IMR-90 (cell line): ENCODE measurements at regions not wholly inside any gene's neighbourhood (a gene's known extent, or its start where the extent isn't known, plus 50 kb on each side); places are given as distances from the start of the nearest gene placed in this dataset.

Experiments used
- ATAC-seq: fragments of 200-7000 bp; cut with Tn5 transposase; 2 replicates; pipeline ENCODE4 v1.9.1; 2020; ENCODE audit warnings: low read depth, mild to moderate bottlenecking, moderate library complexity
- BruUV-seq: library from RNA; stranded (reverse); fragments of 400-500 nt; replicated peaks from 2 replicates; lab custom pipeline; 2021; lab: Mats Ljungman, UMichigan
- CTCF ChIA-PET: fragments of 300-600 bp; formaldehyde crosslinking; extraction: SDS; loops from one replicate; lab custom pipeline; 2021; ENCODE audit warnings: antibody characterized with exemption; lab: Yijun Ruan, JAX
- POLR2A ChIA-PET: fragments of 300-600 bp; sonication (Branson Sonifier 250); formaldehyde crosslinking; loops from one replicate; lab custom pipeline; 2022; ENCODE audit warnings: antibody characterized with exemption; ENCODE audit not compliant: unreplicated experiment; lab: Charles Lee
- DNase-seq: peaks from one replicate; pipeline ENCODE4 v3.0.0; 2013
- H2AFZ ChIP-seq: replicated peaks from 2 replicates; pipeline ENCODE3; 2013; ENCODE audit warnings: low read length, mild to moderate bottlenecking; ENCODE audit not compliant: poor library complexity
- H2AK5ac ChIP-seq: 2 replicates; pipeline ENCODE4 v1.6.1; 2013; ENCODE audit warnings: low read depth, low read length, inconsistent platforms
- H2AK9ac ChIP-seq: replicated peaks from 2 replicates; pipeline ENCODE3; 2013; ENCODE audit warnings: mild to moderate bottlenecking, low read depth, low read length, moderate library complexity; ENCODE audit not compliant: poor library complexity
- H2BK120ac ChIP-seq: 2 replicates; pipeline ENCODE4 v1.6.1; 2013; ENCODE audit warnings: low read depth, low read length, inconsistent platforms
- H2BK15ac ChIP-seq: 3 replicates; pipeline ENCODE4 v1.6.1; 2013; ENCODE audit warnings: low read depth, low read length, inconsistent platforms
- H2BK20ac ChIP-seq: 2 replicates; pipeline ENCODE4 v1.6.1; 2013; ENCODE audit warnings: low read depth, mild to moderate bottlenecking, inconsistent platforms, low read length, moderate library complexity
- H2BK5ac ChIP-seq: 2 replicates; pipeline ENCODE4 v1.6.1; 2013; ENCODE audit warnings: mild to moderate bottlenecking, low read depth, low read length, inconsistent platforms; ENCODE audit not compliant: poor library complexity, severe bottlenecking
- H3K14ac ChIP-seq: replicated peaks from 2 replicates; pipeline ENCODE4 v1.6.1; 2013; ENCODE audit warnings: low read depth, low read length, inconsistent platforms
- H3K18ac ChIP-seq: 2 replicates; pipeline ENCODE4 v1.6.1; 2013; ENCODE audit warnings: low read depth, low read length, control low read depth
- H3K23ac ChIP-seq: 2 replicates; pipeline ENCODE4 v1.6.1; 2013; ENCODE audit warnings: low read depth, low read length, inconsistent platforms
- H3K27ac ChIP-seq: 2 replicates; pipeline ENCODE4 v1.5.1; 2013; ENCODE audit warnings: mild to moderate bottlenecking, control low read depth, low read length; ENCODE audit not compliant: insufficient read depth
- H3K27me3 ChIP-seq: 2 replicates; pipeline ENCODE4 v1.6.1; 2013; ENCODE audit warnings: low read length; ENCODE audit not compliant: control insufficient read depth, insufficient read depth
- H3K36me3 ChIP-seq: 2 replicates; pipeline ENCODE4 v1.6.1; 2013; ENCODE audit warnings: low read length, mixed read lengths; ENCODE audit not compliant: control insufficient read depth, insufficient read depth
- H3K4ac ChIP-seq: 2 replicates; pipeline ENCODE4 v1.6.1; 2013; ENCODE audit warnings: low read depth, low read length, inconsistent platforms
- H3K4me1 ChIP-seq: 2 replicates; pipeline ENCODE4 v1.6.1; 2013; ENCODE audit warnings: low read length, mixed read lengths; ENCODE audit not compliant: control insufficient read depth, insufficient read depth
- H3K4me2 ChIP-seq: 2 replicates; pipeline ENCODE4 v1.6.1; 2013; ENCODE audit warnings: low read depth, mild to moderate bottlenecking, control low read depth, low read length, moderate library complexity
- H3K4me3 ChIP-seq: 2 replicates; pipeline ENCODE4 v1.5.1; 2013; ENCODE audit warnings: low read depth, mild to moderate bottlenecking, control low read depth, low read length, moderate library complexity; ENCODE audit not compliant: insufficient read depth
- H3K56ac ChIP-seq: 2 replicates; pipeline ENCODE4 v1.6.1; 2013; ENCODE audit warnings: low read length, inconsistent platforms; ENCODE audit not compliant: insufficient read depth; ENCODE audit errors: extremely low read depth
- H3K79me1 ChIP-seq, 2 experiments: 2 replicates each; pipeline ENCODE4 v1.6.1; 2013; ENCODE audit warnings: low read length in 2 of 2, inconsistent platforms in 1 of 2, low read depth in 1 of 2
- H3K9ac ChIP-seq: 2 replicates; pipeline ENCODE4 v1.6.1; 2013; ENCODE audit warnings: low read depth, low read length, control low read depth
- H3K9me1 ChIP-seq: 2 replicates; pipeline ENCODE4 v1.6.1; 2013; ENCODE audit warnings: low read length, inconsistent platforms; ENCODE audit not compliant: insufficient read depth
- H3K9me3 ChIP-seq: 2 replicates; pipeline ENCODE4 v1.6.1; 2013; ENCODE audit warnings: low read length; ENCODE audit not compliant: control insufficient read depth, insufficient read depth
- H4K20me1 ChIP-seq: 2 replicates; pipeline ENCODE4 v1.6.1; 2013; ENCODE audit warnings: low read length, inconsistent platforms; ENCODE audit not compliant: insufficient read depth
- H4K5ac ChIP-seq: 2 replicates; pipeline ENCODE4 v1.6.1; 2013; ENCODE audit warnings: mild to moderate bottlenecking, low read depth, low read length, control low read depth
- H4K8ac ChIP-seq, 2 experiments: 2 replicates each; pipeline ENCODE4 v1.6.1; 2013; ENCODE audit warnings: low read depth in 2 of 2, low read length in 2 of 2, control low read depth in 1 of 2, inconsistent platforms in 1 of 2
- H4K91ac ChIP-seq: 2 replicates; pipeline ENCODE4 v1.6.1; 2013; ENCODE audit warnings: low read depth, low read length, inconsistent platforms; ENCODE audit not compliant: insufficient read depth
- BHLHE40 ChIP-seq: fragments of 150-350 bp; IDR thresholded peaks from 2 replicates; pipeline ENCODE4 v1.6.1; 2016; ENCODE audit warnings: mild to moderate bottlenecking, low read depth, low read length
- FOS ChIP-seq: fragments of 150-350 bp; IDR thresholded peaks from 2 replicates; pipeline ENCODE4 v1.6.1; 2016; ENCODE audit warnings: low read depth, low read length
- MAFK ChIP-seq: IDR thresholded peaks from 2 replicates; pipeline ENCODE4 v1.6.1; 2012; ENCODE audit warnings: low read depth, low read length, improper control_type of control experiment
- MXI1 ChIP-seq: IDR thresholded peaks from 2 replicates; pipeline ENCODE4 v1.6.1; 2012; ENCODE audit warnings: low read depth, mild to moderate bottlenecking, low read length, moderate library complexity, borderline replicate concordance
- RFX5 ChIP-seq: IDR thresholded peaks from 2 replicates; pipeline ENCODE4 v1.8.0; 2012; ENCODE audit warnings: low read depth, mild to moderate bottlenecking, low read length, moderate library complexity
- WGBS, 2 experiments: methylation state at CpG; one replicate each; pipeline versions ENCODE4 v1.1.5 to v1.1.7; 2013; ENCODE audit warnings: missing lambda C conversion rate in 2 of 2; ENCODE audit not compliant: insufficient read length in 1 of 2; ENCODE audit errors: extremely low coverage in 2 of 2; 5-methylcytosine and 5-hydroxymethylcytosine counted together
- dilution Hi-C: fragments of 300-500 bp; cut with HindIII; formaldehyde crosslinking; loops from one replicate; pipeline ENCODE4 v1.14.3; 2018; ENCODE audit warnings: low sequenced_read_pairs; ENCODE audit not compliant: unreplicated experiment
- in situ Hi-C: fragments of 300-500 bp; cut with MboI; formaldehyde crosslinking; loops from 3 replicates; pipeline ENCODE4 v1.14.3; 2019; ENCODE audit warnings: low sequenced_read_pairs, inconsistent platforms, mixed read lengths
- intact Hi-C: fragments of 100-400 bp; cut with micrococcal nuclease; formaldehyde crosslinking; loops from 2 replicates; pipeline ENCODE4 v1.10.0; 2022

DNA sequence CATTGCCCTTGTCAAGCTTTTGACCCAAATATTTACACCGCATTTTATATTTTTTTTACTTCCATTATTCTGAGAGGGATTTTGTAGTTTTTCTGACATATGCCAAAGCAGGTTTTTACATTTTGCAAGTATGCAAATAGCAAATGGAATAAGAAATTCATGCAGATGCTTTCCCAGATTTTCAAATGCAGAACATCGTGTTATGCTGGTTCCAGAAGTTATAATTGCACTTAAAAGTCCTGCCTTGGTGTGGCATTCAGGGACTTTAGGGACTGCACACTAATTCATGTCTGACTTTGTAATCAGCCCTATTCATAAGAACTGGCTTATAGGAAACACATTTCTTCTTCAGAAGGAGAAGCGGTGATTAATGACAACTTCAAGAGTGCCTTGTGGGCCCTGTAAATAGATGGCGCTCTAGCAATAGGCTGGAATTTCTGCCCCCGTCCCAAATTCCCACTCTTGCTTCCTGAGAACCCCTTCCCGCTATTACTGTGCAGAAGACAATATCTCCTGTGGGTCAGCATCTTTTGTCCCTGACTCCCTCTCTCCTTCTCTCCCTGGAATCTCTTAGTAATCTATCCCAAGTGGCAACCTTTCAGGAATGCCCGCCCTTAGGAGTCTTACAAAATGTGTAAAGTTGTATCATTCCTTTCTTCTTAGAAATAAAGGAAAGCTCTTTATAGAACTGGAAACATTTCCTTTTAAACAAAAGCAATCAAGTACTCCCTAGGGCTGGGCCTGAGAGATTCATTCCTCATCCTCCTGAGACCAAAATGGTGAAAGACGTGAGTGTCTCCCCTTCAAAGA is 264.0 kb downstream of the INHBA start:
- WGBS, 2 experiments, result 100% methylated on average over 1 of the region's 8 CpGs; no CpG with 5 or more reads in 1 of the 2 experiments
- Histone ChIP-seq H2BK5ac (no peak overlapping the region), H2BK20ac (peak overlapping the region; percentile 32), H3K18ac (no peak overlapping the region; the same call in 1 of the 2 replicates), H3K9ac (no peak overlapping the region), H3K79me1 (no peaks in the 10 kb centered on the region), H4K5ac (no peak overlapping the region), H3K14ac (peak overlapping the region; percentile 12; the same call in 1 of the 2 replicates), H3K4me1 (peaks cover 4% of the 10 kb centered on the region), H3K4me3 (no peak overlapping the region), H3K4me2 (no peak overlapping the region), H3K9me3 (no peaks in the 10 kb centered on the region), H3K9me1 (no peaks in the 10 kb centered on the region), H3K36me3 (no peaks in the 10 kb centered on the region), H2AK9ac (no peak overlapping the region), H3K23ac (no peak overlapping the region), H3K4ac (peak overlapping the region; percentile 11; the same call in 1 of the 2 replicates), H2BK15ac (no peak overlapping the region; the same call in 2 of the 3 replicates), H3K27me3 (no peaks in the 10 kb centered on the region), H4K8ac (peak overlapping the region in 1 of 2 experiments; percentile 11; a peak in 1 of 4 replicates), H2AFZ (peak overlapping the region; percentile 75), H4K91ac (0 out of 2 replicates have a peak overlapping the region, but pooled peaks have one; percentile 52), H3K27ac (no peak overlapping the region), H4K20me1 (no peaks in the 10 kb centered on the region), H2BK120ac (peak overlapping the region; percentile 48; the same call in 1 of the 2 replicates), H2AK5ac (no peak overlapping the region), H3K56ac (no peak overlapping the region)
- POLR2A ChIA-PET, result no interaction called here
- CTCF ChIA-PET, result interaction anchor here (0.5 kb wide), 1 partner anchor 1687 kb away, joined by 3 read pairs; no protein-coding TSS in a partner anchor
- intact Hi-C loops, result no loop called here
- DNase-seq (no peak), ATAC-seq (no peak)
- dilution Hi-C loops, result no loop called here
- BruUV-seq, result no TSS peak
- TF ChIP-seq MXI1 (no peak), FOS (no peak), BHLHE40 (no peak), MAFK (no peak), RFX5 (no peak)
- in situ Hi-C loops, result no loop called here
